Lung (tissue), 11 donors: ENCODE measurements at regions not wholly inside any gene's neighbourhood (a gene's known extent, or its start where the extent isn't known, plus 50 kb on each side); places are given as distances from the start of the nearest gene placed in this dataset.

Source experiments
- ATAC-seq: fragments of 200-7000 bp; cut with Tn5 transposase; one replicate; pipeline ENCODE4 v1.9.1; 2020; ENCODE audit warnings: moderate number of reproducible peaks; ENCODE audit not compliant: insufficient read depth, low FRiP score
- DNase-seq, 3 donors: peaks; one replicate each; pipeline ENCODE4 v3.0.0-alpha.2; 2013 to 2017
- H3K27ac ChIP-seq, 2 donors: one replicate each; pipeline ENCODE4 v1.5.1; 2013; ENCODE audit warnings: mild to moderate bottlenecking in 2 of 2, moderate library complexity in 2 of 2, control low read depth in 1 of 2, inconsistent platforms in 1 of 2, low read depth in 1 of 2, low read length in 1 of 2
- H3K27me3 ChIP-seq, 3 donors: one replicate each; pipeline ENCODE4 v1.5.1; 2013; ENCODE audit warnings: low read length in 2 of 3; ENCODE audit not compliant: control insufficient read depth in 3 of 3, insufficient read depth in 3 of 3
- H3K36me3 ChIP-seq, 4 donors: one replicate each; pipeline ENCODE4 v1.5.1; 2013; ENCODE audit warnings: low read length in 4 of 4, mild to moderate bottlenecking in 1 of 4, moderate library complexity in 1 of 4; ENCODE audit not compliant: control insufficient read depth in 4 of 4, insufficient read depth in 4 of 4
- H3K4me1 ChIP-seq, 5 donors: one replicate each; pipeline ENCODE4 v1.5.1; 2013; ENCODE audit warnings: low read length in 5 of 5, mild to moderate bottlenecking in 2 of 5, moderate library complexity in 1 of 5; ENCODE audit not compliant: control insufficient read depth in 5 of 5, insufficient read depth in 5 of 5
- H3K4me3 ChIP-seq: one replicate; pipeline ENCODE4 v1.5.1; 2013; ENCODE audit warnings: mild to moderate bottlenecking, control low read depth, moderate library complexity
- H3K9ac ChIP-seq, 2 donors: one replicate each; pipeline ENCODE4 v1.5.1; 2013; ENCODE audit warnings: low read length in 2 of 2, control low read depth in 1 of 2; ENCODE audit not compliant: insufficient read depth in 1 of 2
- H3K9me3 ChIP-seq, 4 donors: one replicate each; pipeline ENCODE4 v1.5.1; 2013; ENCODE audit warnings: low read length in 3 of 4, mild to moderate bottlenecking in 1 of 4, moderate library complexity in 1 of 4; ENCODE audit not compliant: control insufficient read depth in 4 of 4, insufficient read depth in 3 of 4
- CTCF ChIP-seq: IDR thresholded peaks from 2 replicates; pipeline ENCODE4 v1.5.1; 2012; ENCODE audit warnings: mild to moderate bottlenecking; ENCODE audit errors: control extremely low read depth, extremely low read depth
- WGBS, 2 donors: extraction: QIAGEN DNeasy Blood & Tissue Kit; methylation state at CpG; one replicate each; pipeline ENCODE4 v1.1.7; 2013; 5-methylcytosine and 5-hydroxymethylcytosine counted together
- donor health status: control.
- donor health status: control.
- donor health status: Bipolar disorder and iron deficiency.
- donor health status: healthy.
- donor health status: DM: yes; HTN: yes; CAD: no.

GRCh38 chr13:71096421-71096820, 770.6 kb downstream of the DACH1 start:
- no peak for ATAC-seq

GRCh38 chr13:71090990-71091389, 776.0 kb downstream of the DACH1 start:
- H3K9me3 ChIP-seq: no peaks in the 10 kb centered on the region
- no peaks in the 10 kb centered on the region for H3K27me3 ChIP-seq
- no peak for TF ChIP-seq CTCF
- H3K36me3 ChIP-seq: no peaks in the 10 kb centered on the region
- no peaks in the 10 kb centered on the region for H3K4me1 ChIP-seq
- DNase-seq (no peak), ATAC-seq (no peak)
- 84 to 86% methylated on average over 2 of the region's 2 CpGs for WGBS, 2 donors
- H3K4me3 ChIP-seq: no peak overlapping the region
- no peak overlapping the region for H3K9ac ChIP-seq
- no peak overlapping the region for H3K27ac ChIP-seq

More at GRCh38 chr13:71096421-71096820, 770.6 kb downstream of the DACH1 start:
- Histone ChIP-seq H3K27ac (no peak overlapping the region), H3K4me1 (no peaks in the 10 kb centered on the region), H3K36me3 (no peaks in the 10 kb centered on the region), H3K27me3 (no peaks in the 10 kb centered on the region), H3K9ac (no peak overlapping the region), H3K4me3 (no peak overlapping the region), H3K9me3 (peaks cover 0 to 4% (median 0%) of the 10 kb centered on the region in 4 donors)
- TF ChIP-seq CTCF: no peak
- peak in 2 of 3 donors; percentile 36 to 40 for DNase-seq
- whole genome bisulfite sequencing, 2 donors: 84 to 87% methylated on average over 1 of the region's 1 CpG

DNA sequence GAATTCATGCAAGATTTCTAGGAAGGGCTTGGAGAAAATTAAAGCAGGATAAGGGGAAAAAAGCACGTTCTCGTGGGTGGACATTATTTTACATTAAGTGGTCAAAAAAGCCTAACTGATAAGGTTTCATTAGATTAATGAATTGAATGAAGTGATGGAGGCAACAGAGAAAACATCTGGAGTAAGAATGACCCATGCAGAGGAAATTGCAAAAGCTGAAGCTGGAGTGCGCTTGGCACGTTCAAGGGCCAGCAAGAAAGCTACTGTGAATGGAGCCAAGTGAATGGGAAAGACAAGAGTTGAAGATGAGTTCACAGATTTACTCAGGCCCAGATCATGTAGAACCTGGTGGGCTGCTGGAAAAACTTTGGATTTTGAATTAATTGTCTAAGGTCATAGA, 777.9 kb downstream of the DACH1 start:
- TF ChIP-seq CTCF: no peak
- WGBS, 2 donors: 75 to 85% methylated on average over 4 of the region's 4 CpGs
- ATAC-seq: no peak

DNA sequence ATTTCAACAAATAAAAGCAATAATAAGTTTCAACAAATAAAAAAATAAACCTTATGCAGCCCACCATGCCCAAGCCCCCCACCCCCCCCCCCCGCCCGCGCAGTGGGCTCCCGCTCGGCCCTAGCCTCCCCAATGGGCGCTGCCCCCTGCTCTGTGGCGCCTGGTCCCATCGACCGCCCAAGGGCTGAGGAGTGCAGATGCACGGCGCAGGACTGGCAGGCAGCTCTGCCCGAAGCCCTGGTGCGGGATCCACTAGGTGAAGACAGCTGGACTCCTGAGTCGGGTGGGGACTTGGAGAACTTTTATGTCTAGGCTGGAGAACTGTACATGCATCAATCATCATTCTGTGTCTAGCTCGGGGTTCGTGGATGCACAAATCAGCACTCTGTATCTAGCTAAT, 779.6 kb downstream of the DACH1 start:
- no peak overlapping the region for H3K9ac ChIP-seq
- no peaks in the 10 kb centered on the region for H3K36me3 ChIP-seq
- no peak overlapping the region for H3K4me3 ChIP-seq
- H3K27me3 ChIP-seq: no peaks in the 10 kb centered on the region
- DNase-seq (no peak), ATAC-seq (no peak)
- peaks cover 0 to 3% (median 0%) of the 10 kb centered on the region in 5 donors for H3K4me1 ChIP-seq
- H3K27ac ChIP-seq: no peak overlapping the region
- no peak for TF ChIP-seq CTCF
- H3K9me3 ChIP-seq: no peaks in the 10 kb centered on the region
- 95 to 98% methylated on average over 14 to 16 of the region's 16 CpGs for WGBS, 2 donors

More for the DNA sequence above, 777.9 kb downstream of the DACH1 start:
- Histone ChIP-seq H3K27ac (no peak overlapping the region), H3K4me3 (no peak overlapping the region), H3K27me3 (no peaks in the 10 kb centered on the region), H3K4me1 (peaks cover 0 to 3% (median 0%) of the 10 kb centered on the region in 5 donors), H3K9ac (no peak overlapping the region), H3K36me3 (no peaks in the 10 kb centered on the region), H3K9me3 (no peaks in the 10 kb centered on the region)
- DNase-seq: peak; percentile 69 to 95 (median 92)
